ENCODE measurements at regions not wholly inside any gene's neighbourhood (a gene's known extent, or its start where the extent isn't known, plus 50 kb on each side); places are given as distances from the start of the nearest gene placed in this dataset.

DNA sequence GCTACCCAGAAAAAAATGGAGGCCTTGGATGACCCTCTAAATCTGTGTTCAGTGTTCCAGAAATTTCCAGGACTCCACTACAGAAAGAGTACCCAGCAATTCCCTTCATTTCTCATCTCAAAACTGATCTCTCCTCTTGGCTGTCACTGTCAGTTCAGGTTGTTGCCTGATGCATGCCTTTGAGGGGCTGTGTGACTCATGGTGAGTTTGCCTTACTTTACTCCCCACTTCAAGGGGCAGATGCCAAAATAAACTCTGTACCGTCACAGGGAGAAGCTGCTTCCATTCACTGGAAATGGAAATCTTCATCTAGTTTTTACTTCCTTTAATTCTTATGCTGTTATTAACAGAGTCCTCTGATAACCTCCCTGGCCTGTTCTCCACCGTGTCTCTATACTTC is 1075.0 kb downstream of the DIAPH3 start:
- no peak for DNase-seq (ENCODE audit: low spot score)
- Histone ChIP-seq H3K4me3 (no peak overlapping the region), H3K27ac (no peak overlapping the region)
- TF ChIP-seq, protein P1, sequence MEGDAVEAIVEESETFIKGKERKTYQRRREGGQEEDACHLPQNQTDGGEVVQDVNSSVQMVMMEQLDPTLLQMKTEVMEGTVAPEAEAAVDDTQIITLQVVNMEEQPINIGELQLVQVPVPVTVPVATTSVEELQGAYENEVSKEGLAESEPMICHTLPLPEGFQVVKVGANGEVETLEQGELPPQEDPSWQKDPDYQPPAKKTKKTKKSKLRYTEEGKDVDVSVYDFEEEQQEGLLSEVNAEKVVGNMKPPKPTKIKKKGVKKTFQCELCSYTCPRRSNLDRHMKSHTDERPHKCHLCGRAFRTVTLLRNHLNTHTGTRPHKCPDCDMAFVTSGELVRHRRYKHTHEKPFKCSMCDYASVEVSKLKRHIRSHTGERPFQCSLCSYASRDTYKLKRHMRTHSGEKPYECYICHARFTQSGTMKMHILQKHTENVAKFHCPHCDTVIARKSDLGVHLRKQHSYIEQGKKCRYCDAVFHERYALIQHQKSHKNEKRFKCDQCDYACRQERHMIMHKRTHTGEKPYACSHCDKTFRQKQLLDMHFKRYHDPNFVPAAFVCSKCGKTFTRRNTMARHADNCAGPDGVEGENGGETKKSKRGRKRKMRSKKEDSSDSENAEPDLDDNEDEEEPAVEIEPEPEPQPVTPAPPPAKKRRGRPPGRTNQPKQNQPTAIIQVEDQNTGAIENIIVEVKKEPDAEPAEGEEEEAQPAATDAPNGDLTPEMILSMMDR (IDR thresholded peaks at IDR 0.05) = no peak

DNA sequence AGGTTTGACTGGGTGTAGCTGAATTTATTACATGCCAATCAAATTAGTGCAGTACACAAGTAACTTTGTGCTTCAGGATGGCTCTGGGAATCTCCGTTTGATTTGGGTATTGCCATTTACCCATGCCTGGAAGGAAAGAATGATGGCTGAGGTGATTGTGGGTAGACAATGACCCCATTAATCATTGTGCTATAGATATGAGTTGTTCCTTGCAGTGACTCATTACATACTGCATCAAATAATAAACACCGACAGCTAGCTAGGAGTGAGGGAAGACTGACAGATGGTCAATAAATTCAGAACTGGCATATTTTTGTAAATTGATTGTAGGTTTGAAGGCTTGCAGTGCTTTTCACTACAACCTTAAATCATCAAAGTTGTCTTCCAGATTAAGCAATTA is 1069.5 kb downstream of the DIAPH3 start:
- TF ChIP-seq, protein P1 (IDR thresholded peaks at IDR 0.05) = no peak
- Histone ChIP-seq H3K27ac (no peak overlapping the region), H3K4me3 (no peak overlapping the region)
- no peak for DNase-seq (ENCODE audit: low spot score)

DNA sequence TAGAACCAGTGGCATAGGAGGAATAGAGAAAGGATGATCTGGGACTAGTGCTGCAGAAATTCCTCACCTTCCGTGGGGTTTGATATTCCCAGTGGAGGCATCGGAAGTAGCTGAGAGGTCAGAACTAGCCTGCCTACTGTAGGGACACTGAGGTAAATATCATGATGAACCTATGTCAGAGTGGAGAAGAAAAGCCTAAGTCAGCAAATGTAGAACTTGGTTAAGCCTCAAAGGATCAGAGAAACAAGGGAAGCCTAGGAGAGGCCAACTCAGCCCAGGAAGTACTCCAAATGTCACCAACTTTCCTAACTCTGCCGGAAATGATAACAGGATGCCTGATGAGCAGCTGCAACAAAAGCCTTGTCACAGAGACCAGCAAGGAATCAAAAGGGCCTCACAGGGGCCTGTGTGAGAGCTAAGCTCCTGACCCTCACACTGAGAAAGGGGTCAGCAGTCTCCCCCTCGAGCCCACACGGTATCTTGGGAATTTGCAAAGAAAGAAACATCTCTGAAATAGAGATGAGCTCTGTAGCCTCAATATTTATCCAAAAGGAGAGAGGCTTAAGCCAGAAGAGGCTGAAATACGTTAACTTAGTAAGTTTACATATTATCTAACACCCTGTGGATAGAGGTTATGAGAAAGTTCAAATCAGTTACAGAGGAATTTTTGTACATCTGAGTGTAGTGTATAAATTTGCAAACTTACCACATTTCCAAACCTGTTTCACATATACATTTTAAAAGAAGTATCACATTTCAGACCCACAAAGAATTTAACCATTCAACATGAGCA is 1064.3 kb downstream of the DIAPH3 start:
- no peak overlapping the region for H3K4me3 ChIP-seq
- H3K27ac ChIP-seq = no peak overlapping the region
- no peak for DNase-seq (ENCODE audit: low spot score)
- TF ChIP-seq, protein P1 (IDR thresholded peaks at IDR 0.05) = no peak

DNA sequence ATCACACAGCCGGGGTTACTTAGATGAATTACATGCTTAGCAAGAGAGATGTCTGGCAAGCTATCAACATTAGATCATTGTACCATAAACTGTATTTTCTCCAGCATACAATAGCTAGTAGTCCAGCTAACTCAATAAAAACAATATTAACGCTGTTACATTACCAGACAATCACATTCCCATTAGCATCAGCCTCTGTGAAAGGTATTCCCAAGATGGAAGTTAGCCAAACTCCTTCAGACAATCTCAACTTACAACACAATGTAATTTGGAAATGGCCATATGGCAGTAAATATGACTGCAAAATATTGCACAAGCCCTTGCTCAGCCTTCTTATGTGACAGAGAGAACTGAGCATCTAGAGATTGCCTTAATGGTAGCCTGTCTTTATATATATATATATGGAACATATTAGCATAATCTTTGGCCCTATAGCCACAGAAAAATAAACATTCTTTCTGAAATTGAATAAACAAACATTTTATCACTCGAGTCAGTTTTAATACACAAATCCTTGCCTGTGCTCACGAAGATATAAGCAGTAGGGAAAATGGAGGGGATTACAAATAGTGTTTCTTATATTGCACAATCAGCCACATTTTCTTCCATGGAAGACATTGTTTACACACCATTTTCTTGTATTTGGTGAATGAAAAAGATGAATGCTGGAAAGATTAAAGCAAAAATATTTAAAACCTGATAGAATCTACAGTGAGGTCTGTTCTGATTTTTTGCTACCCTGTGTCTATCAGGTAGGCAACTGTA is 1060.5 kb downstream of the DIAPH3 start:
- H3K4me3 ChIP-seq = no peak overlapping the region
- no peak for DNase-seq (ENCODE audit: low spot score)
- H3K27ac ChIP-seq = no peak overlapping the region
- TF ChIP-seq, protein P1 (IDR thresholded peaks at IDR 0.05) = no peak

DNA sequence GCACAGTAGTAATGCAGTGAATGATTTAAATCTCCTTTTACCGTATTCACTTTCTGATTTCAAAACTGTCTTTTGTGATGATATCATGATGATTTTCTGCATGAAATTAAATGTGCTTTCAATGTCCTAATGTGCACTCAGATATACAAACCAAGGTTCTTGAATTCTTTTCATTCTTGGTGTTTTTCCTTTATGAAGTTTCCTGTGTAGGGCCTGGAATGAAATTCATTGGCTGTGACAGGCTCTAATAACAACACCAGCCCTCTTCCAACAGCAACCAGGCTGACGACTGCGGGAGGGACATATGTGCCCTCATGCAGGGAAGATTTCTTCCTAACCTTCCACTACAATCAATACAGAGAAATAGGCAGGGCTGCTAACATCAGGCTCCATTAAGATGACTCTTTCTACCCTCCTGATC is 1052.0 kb downstream of the DIAPH3 start:
- TF ChIP-seq, protein P1 (IDR thresholded peaks at IDR 0.05) = no peak
- H3K4me3 ChIP-seq = no peak overlapping the region
- no peak for DNase-seq (ENCODE audit: low spot score)
- no peak overlapping the region for H3K27ac ChIP-seq

DNA sequence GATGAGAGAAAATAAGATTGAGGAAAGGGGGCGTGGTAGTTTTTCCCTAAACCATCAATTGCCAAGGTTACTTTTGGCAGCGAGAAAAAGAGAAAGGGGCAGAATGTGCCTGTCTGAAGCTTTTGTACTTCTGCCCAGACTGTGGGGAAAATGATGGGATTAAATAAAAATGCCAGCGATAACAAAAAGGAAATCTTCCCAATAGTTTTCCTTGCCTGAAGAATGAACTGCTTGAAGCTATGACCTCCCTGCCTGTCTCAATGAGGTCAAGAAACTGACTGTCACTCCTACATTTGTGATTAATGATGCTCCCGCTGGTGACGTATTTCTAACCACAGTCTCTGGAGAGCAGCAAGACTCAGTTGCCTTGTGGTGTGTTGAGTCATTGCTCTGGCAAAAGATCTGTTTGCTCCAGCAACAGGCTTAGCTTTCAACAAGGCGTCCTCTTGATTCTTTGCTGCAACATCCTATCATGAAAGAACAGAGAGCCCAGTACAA is 1051.5 kb downstream of the DIAPH3 start:
- DNase-seq (ENCODE audit: low spot score) = no peak
- TF ChIP-seq, protein P1 (IDR thresholded peaks at IDR 0.05) = no peak
- H3K4me3 ChIP-seq = no peak overlapping the region
- H3K27ac ChIP-seq = no peak overlapping the region
